GM18861 (cell line): ENCODE measurements at regions not wholly inside any gene's neighbourhood (a gene's known extent, or its start where the extent isn't known, plus 50 kb on each side); places are given as distances from the start of the nearest gene placed in this dataset.

Experiments
- ATAC-seq: cut with Tn5 transposase; IDR thresholded peaks from one replicate; pipeline ENCODE4 v1.9.1; 2021; ENCODE audit not compliant: unreplicated experiment

DNA sequence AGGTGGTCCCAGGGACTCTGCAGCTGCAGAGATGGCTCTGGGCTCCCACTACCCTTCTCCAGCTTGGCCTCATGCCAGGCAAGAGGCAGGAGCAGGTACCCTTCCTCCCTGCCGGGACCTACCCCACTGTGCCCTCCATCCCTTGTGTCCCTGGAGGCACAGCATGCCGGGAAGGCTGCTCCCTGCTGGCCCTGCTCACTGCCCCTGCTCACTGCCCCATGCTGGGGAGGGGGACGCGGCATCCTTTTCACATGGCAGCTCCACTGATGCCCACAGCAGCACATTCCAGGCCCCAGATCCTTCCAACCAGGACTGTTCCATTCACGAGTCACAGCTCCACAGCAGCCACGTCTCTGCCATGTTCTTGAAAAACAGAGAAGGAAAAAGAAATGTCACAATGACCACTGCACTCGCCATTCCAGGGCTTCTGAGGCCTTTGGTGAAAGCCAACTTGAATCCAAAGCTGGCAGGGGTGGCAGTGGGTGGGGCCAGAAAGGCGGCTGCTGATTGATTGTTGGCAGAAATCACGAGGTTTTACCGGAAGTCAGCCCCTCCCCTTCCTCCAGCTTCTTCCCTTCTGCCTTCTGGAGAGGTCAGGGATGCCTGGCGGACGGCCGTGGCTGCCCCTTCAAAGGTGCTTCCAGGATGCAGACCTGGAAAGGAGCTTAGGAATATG, 268.0 kb downstream of the CYP26B1 start:
- no peak for ATAC-seq

DNA sequence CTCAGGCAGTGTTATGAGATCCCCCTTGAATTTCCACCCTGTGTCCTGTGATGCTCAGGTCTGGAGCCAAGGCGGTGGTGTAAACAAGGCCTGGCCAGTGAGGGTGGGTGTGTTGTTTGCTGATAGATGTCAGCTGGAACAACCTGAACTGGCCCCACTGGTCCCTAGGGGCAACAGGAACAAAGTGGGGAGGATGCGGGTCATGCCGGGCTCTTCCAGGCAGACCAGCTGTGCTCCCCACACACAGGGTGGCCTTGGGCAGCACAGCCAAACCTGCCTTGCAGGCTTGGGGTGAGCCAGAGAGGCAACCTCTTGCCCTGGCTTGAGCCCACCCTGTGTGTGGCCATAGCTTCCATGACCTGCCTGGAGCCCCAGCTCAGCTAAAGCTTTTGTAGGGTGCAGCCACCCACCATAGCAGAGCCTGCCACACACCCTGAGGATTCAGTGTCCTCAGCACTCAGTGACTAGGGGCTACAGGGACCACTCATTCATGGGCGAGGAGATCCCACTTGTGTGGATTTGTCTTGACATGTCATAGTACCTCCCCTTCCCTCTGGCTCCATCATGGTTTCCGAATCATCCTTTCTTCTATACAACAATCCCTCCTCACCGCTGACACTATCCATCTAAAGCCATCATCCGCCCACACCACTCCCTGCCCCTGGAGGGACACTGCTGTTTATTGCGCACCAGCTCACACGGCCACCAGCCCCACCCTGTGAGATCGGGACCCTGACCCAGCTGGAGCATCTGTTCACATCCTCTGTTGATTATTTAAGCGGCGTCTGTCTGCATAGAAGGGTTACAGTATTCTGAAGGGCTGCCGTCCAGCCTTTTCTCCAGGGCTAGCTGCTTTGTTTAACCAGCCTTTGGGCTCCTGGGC, 268.8 kb downstream of the CYP26B1 start:
- no peak for ATAC-seq

GRCh38 chr2:71877636-71878035, 270.0 kb downstream of the CYP26B1 start:
- ATAC-seq: no peak

DNA sequence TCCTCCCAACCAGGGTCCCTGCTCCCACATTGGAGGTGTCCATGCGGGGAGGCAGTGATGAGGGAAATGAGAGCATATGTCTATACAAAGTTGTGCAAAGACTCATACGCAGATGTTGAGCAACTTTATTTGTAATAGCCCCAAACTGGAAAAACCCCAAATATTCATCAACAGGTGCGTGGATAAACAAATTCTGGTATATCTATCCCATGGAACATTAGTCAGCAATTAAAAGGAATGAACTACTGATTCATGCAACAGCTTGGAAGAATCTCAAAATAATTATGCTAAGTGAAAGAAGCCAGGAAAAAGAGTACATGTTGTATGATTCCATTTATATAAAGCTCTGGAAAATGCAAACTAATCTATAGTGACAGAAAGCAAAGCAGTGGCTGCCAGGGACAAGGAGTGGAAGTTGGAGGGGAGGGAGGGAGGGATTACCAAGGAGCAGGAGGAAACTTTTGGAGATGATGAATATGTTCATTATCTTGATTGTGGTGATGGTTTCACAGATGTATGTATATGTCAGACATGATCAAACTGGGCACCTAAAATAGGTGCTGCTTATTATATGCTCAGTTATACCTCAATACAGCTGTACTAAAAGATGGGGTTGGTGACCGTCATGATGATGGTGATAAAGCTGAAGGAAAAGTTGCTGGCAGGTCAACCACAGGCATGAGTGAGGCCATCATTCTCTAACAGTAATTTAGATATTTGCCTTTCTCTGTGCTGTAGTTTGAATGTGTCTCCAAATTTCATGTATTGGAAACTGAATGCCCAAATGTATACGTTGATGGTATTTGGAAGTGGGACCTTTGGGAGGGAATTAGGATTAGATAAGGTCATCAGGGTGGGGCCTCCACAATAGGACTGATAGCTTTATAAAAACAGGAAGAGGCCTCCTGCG, 270.9 kb downstream of the CYP26B1 start:
- no peak for ATAC-seq

- ATAC-seq: no peak
These were observed 275.1 kb downstream of the CYP26B1 start for GRCh38 chr2:71872466-71873051.

DNA sequence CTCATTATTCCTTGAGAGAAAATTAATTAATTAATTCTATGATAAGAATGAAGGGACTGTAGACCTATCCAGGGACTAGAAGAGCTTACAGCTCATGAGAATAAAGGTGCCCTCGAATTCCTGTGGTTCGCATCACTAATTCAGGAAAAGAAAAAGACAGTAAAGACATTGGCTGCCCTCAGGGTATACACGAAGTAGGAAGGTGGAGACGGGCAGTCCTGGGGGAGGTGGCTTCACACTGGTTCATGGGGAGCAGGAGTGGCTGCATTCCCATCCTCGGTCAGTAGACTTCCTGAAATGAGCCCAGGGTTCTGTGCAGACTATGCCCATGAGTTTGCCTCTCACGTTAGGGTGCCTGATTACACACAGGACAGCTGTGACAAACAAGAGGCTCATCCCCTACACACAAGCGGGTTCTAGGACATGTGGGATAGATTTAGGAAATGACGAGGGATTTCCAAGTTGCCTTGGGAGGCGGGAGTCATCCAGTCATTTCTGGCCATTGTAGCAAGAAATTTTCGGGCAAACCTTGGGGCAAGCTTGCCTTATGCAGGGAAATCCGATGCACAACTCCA, 282.2 kb downstream of the CYP26B1 start:
- no peak for ATAC-seq

DNA sequence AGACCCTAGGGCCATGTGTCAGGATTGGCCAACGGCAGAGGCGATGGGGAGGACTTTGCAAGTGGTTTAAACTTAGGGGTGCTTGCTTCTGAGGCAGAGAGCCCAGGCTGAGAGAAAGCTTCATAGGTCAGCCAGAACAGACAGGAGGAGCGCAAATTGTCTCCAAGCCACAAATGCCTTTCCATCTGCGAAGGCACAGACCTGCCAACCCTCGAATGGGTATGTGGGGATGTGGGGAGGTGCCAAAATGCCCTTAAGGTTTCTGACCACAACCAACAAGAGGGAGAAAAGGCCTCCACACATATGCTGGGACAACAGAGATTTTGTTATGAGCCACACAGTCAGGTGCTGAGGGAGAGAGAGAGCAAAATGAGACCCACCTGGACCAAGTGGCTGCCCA, 283.6 kb downstream of the CYP26B1 start:
- no peak for ATAC-seq

GRCh38 chr2:71863396-71863795, 284.3 kb downstream of the CYP26B1 start:
- ATAC-seq: no peak

DNA sequence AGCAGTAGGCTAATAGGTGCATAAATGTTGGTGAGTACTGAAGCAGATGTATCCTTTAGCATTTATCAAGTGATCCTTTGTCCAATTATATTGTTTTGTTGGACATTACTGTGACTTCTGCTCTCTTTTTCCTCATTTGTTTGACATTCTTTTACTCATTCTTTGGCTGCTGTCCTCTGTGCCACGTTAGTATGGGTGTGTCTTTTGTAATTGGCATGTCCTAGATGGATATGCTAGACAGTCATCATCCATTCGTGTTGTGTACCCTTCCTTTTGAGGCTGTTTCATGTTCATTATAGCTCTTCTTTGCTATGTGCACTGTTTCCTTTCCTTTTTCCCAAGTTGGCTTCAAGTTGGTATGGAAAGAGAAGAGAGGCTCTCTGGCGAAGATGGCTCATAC, 284.7 kb downstream of the CYP26B1 start:
- no peak for ATAC-seq

DNA sequence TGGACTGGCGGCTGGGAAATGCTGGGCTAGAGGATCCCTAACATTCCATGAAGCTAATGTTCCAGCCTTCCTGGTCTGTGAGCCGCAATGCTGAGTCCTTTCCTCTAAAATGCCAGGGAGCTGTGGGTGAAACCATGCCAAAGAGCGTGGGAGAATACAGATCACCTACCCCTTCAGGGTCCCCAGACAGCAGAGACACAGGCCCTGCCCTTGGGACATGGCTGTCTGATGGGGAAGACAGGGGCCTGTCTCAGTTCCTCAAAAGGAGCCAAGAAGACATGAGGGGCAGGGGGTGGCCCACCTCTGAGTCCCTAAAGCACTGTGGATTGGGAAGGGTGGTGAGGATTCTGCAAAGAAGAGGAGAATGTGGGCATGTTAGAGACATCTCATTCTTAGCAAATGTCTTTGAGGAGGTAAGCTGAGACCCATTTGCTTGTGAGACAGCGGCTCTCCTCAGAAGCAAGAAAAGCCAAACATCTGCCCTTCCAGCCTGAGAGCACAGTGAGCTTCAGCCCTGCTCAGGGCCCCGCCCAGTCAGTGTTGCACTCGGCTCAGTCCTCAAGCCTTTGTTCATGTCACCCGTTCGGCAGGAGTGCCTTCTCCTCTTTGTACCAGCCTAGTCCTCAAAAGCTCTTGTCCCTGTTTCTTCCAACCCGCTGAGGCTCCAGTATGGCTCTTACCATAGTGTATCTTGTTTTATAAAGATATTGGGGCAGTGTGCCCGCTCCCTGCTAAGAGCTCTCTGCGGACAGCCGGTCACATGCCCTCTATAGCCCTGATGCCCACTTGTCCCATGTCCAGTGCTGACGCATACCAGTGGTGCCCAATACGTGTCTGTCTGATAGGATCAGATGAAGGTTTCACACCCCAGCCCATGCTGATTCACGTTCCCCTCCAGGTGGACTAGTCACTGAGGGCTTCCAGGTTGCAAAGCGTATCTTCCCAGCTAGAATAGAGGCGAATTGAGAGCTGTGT, 286.2 kb downstream of the CYP26B1 start:
- ATAC-seq: no peak

GRCh38 chr2:71860381-71860926, 287.2 kb downstream of the CYP26B1 start:
- ATAC-seq: no peak

- ATAC-seq: no peak
These were observed 288.3 kb downstream of the CYP26B1 start for GRCh38 chr2:71859211-71859847.

- ATAC-seq: no peak
These were observed 289.6 kb downstream of the CYP26B1 start for GRCh38 chr2:71858071-71858470.

- ATAC-seq: no peak
These were observed 290.0 kb downstream of the CYP26B1 start for GRCh38 chr2:71857636-71858035.

GRCh38 chr2:71856773-71857525, 290.7 kb downstream of the CYP26B1 start:
- no peak for ATAC-seq

DNA sequence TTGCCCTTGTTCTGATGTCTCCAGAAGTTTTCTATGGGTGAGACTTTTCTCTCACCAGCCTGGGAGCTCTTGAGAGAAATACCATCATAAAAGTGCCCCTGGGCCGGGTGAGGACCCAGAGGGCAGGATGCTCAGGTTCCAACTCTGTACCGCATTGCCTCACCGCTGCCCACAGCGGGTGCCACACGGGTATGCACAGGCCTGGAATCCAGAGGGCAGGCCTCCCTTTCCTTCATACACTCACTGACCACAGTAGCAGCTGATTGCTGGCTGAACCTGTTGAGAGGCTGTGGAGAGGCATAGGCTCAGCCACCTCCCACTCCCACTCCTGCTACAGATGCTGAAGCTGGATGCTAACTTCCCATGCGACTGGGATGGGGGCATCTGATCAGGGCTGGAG, 293.8 kb downstream of the CYP26B1 start:
- no peak for ATAC-seq

GRCh38 chr2:71852141-71852711, 295.4 kb downstream of the CYP26B1 start:
- no peak for ATAC-seq
